ENCODE measurements at regions not wholly inside any gene's neighbourhood (a gene's known extent, or its start where the extent isn't known, plus 50 kb on each side); places are given as distances from the start of the nearest gene placed in this dataset.

- no peak overlapping the region for H3K9ac ChIP-seq (ENCODE audit: low read length)
- H3K79me2 ChIP-seq (ENCODE audit: low read length): no peaks in the 10 kb centered on the region
- no peaks in the 10 kb centered on the region for H3K9me2 ChIP-seq (replicated peaks; ENCODE audit: low read length)
- no peaks in the 10 kb centered on the region for H3K4me1 ChIP-seq (ENCODE audit: insufficient read depth, low read length)
- no peak overlapping the region for H3K4me2 ChIP-seq (ENCODE audit: low read length)
- no peaks in the 10 kb centered on the region for H4K20me1 ChIP-seq (ENCODE audit: low read length)
- ChIA-PET POLR2A (ENCODE audit: unreplicated experiment) (no interaction called here), CTCF (no interaction called here)
- TF ChIP-seq EZH2phosphoT487 (IDR thresholded peaks at IDR 0.05; ENCODE audit: borderline replicate concordance, low read length): no peak
- no peak for DNase-seq
- H2AFZ ChIP-seq (ENCODE audit: low read length): no peak overlapping the region
- ATAC-seq: no peak
- H3F3A ChIP-seq (ENCODE audit: low read length, unreplicated experiment): no peaks in the 10 kb centered on the region
- BruUV-seq (replicated peaks): no TSS peak
- no peaks in the 10 kb centered on the region for H3K36me3 ChIP-seq (ENCODE audit: low read depth, low read length)
- intact Hi-C loops (cut with micrococcal nuclease): no loop called here
- H3K4me3 ChIP-seq (ENCODE audit: low read length): no peak overlapping the region
- no peaks in the 10 kb centered on the region for H3K27me3 ChIP-seq (ENCODE audit: low read length)
- H3K9me3 ChIP-seq (ENCODE audit: low read length): no peaks in the 10 kb centered on the region
- H3K27ac ChIP-seq (ENCODE audit: low read length): no peak overlapping the region
Observed at GRCh38 chr4:13261486-13262257, 222.5 kb downstream of the RAB28 start.

GRCh38 chr4:13260513-13260912 lies 223.6 kb downstream of the RAB28 start:
- intact Hi-C loops (cut with micrococcal nuclease): no loop called here
- H3K27ac ChIP-seq (ENCODE audit: low read length): no peak overlapping the region
- H3K4me3 ChIP-seq (ENCODE audit: low read length): no peak overlapping the region
- no peak for TF ChIP-seq EZH2 (IDR thresholded peaks at IDR 0.05; ENCODE audit: low read length, unreplicated experiment)
- no peak for TF ChIP-seq CTCF (conservative IDR thresholded peaks at IDR 0.05; ENCODE audit: low read depth, low read length)
- no peak for TF ChIP-seq EZH2phosphoT487 (IDR thresholded peaks at IDR 0.05; ENCODE audit: borderline replicate concordance, low read length)
- no peaks in the 10 kb centered on the region for H3K27me3 ChIP-seq (ENCODE audit: low read length)
- no peaks in the 10 kb centered on the region for H3K4me1 ChIP-seq (ENCODE audit: insufficient read depth, low read length)
- H3F3A ChIP-seq (ENCODE audit: low read length, unreplicated experiment): no peaks in the 10 kb centered on the region
- no peaks in the 10 kb centered on the region for H3K9me2 ChIP-seq (replicated peaks; ENCODE audit: low read length)
- no peaks in the 10 kb centered on the region for H3K79me2 ChIP-seq (ENCODE audit: low read length)
- BruUV-seq (replicated peaks): no TSS peak
- no peaks in the 10 kb centered on the region for H3K36me3 ChIP-seq (ENCODE audit: low read depth, low read length)
- POLR2A ChIA-PET (ENCODE audit: unreplicated experiment): no interaction called here
- CTCF ChIA-PET: no interaction called here
- no peaks in the 10 kb centered on the region for H4K20me1 ChIP-seq (ENCODE audit: low read length)
- no peak for DNase-seq
- H3K4me2 ChIP-seq (ENCODE audit: low read length): no peak overlapping the region
- no peaks in the 10 kb centered on the region for H3K9me3 ChIP-seq (ENCODE audit: low read length)
- no peak for ATAC-seq
- no peak overlapping the region for H2AFZ ChIP-seq (ENCODE audit: low read length)
- no peak overlapping the region for H3K9ac ChIP-seq (ENCODE audit: low read length)

- Histone ChIP-seq H3K79me2 (ENCODE audit: low read length) (no peaks in the 10 kb centered on the region), H3K27ac (ENCODE audit: low read length) (no peak overlapping the region), H3K4me2 (ENCODE audit: low read length) (no peak overlapping the region), H3K9me2 (replicated peaks; ENCODE audit: low read length) (no peaks in the 10 kb centered on the region), H3K4me1 (ENCODE audit: insufficient read depth, low read length) (no peaks in the 10 kb centered on the region), H2AFZ (ENCODE audit: low read length) (no peak overlapping the region), H3K4me3 (ENCODE audit: low read length) (no peak overlapping the region), H3K9me3 (ENCODE audit: low read length) (no peaks in the 10 kb centered on the region), H3K27me3 (ENCODE audit: low read length) (no peaks in the 10 kb centered on the region), H3F3A (ENCODE audit: low read length, unreplicated experiment) (no peaks in the 10 kb centered on the region), H3K36me3 (ENCODE audit: low read depth, low read length) (no peaks in the 10 kb centered on the region), H4K20me1 (ENCODE audit: low read length) (no peaks in the 10 kb centered on the region), H3K9ac (ENCODE audit: low read length) (no peak overlapping the region)
- ATAC-seq (no peak), DNase-seq (no peak)
- intact Hi-C loops (cut with micrococcal nuclease): no loop called here
- CTCF ChIA-PET: no interaction called here
- TF ChIP-seq CTCF (conservative IDR thresholded peaks at IDR 0.05; ENCODE audit: low read depth, low read length): no peak
- TF ChIP-seq EZH2phosphoT487 (IDR thresholded peaks at IDR 0.05; ENCODE audit: borderline replicate concordance, low read length): no peak
- no peak for TF ChIP-seq EZH2 (IDR thresholded peaks at IDR 0.05; ENCODE audit: low read length, unreplicated experiment)
- no TSS peak for BruUV-seq (replicated peaks)
- POLR2A ChIA-PET (ENCODE audit: unreplicated experiment): no interaction called here
Observed at GRCh38 chr4:13250263-13250662, 233.9 kb downstream of the RAB28 start.

Data from PC-3 (cell line).